ENCODE measurements at regions not wholly inside any gene's neighbourhood (a gene's known extent, or its start where the extent isn't known, plus 50 kb on each side); places are given as distances from the start of the nearest gene placed in this dataset.

GRCh38 chr17:69704935-69705334 is 290.4 kb downstream of the MAP2K6 start:
- TF ChIP-seq CTCF (IDR thresholded peaks at IDR 0.05) (no peak), POLR2A (IDR thresholded peaks at IDR 0.05) (no peak)
- no peaks in the 10 kb centered on the region for H3K9me3 ChIP-seq
- H3K4me3 ChIP-seq: no peak overlapping the region
- DNase-seq: no peak
- no peaks in the 10 kb centered on the region for H3K4me1 ChIP-seq
- H3K36me3 ChIP-seq (ENCODE audit: low read depth, missing control alignments): no peaks in the 10 kb centered on the region
- WGBS, 2 donors: 86 to 88% methylated on average over 1 of the region's 1 CpG
- intact Hi-C loops (cut with DNase I; ENCODE audit: low total_unique reads): no loop called here
- H3K27ac ChIP-seq: no peak overlapping the region
- no peaks in the 10 kb centered on the region for H3K27me3 ChIP-seq

- DNase-seq: no peak
- no peaks in the 10 kb centered on the region for H3K9me3 ChIP-seq
- H3K4me3 ChIP-seq: no peak overlapping the region
- TF ChIP-seq POLR2A (IDR thresholded peaks at IDR 0.05) (no peak), CTCF (IDR thresholded peaks at IDR 0.05) (no peak)
- no peaks in the 10 kb centered on the region for H3K36me3 ChIP-seq (ENCODE audit: low read depth, missing control alignments)
- WGBS, 2 donors: 91 to 98% methylated on average over 2 of the region's 2 CpGs
- no peak overlapping the region for H3K27ac ChIP-seq
- no peaks in the 10 kb centered on the region for H3K27me3 ChIP-seq
- intact Hi-C loops (cut with DNase I; ENCODE audit: low total_unique reads): no loop called here
- H3K4me1 ChIP-seq: no peaks in the 10 kb centered on the region
Measured at GRCh38 chr17:69706127-69706526, 291.6 kb downstream of the MAP2K6 start.

- no peak for DNase-seq
- WGBS, 2 donors: 92 to 95% methylated on average over 6 of the region's 6 CpGs
- H3K27me3 ChIP-seq: no peaks in the 10 kb centered on the region
- no peaks in the 10 kb centered on the region for H3K9me3 ChIP-seq
- TF ChIP-seq POLR2A (IDR thresholded peaks at IDR 0.05): no peak
- TF ChIP-seq CTCF (IDR thresholded peaks at IDR 0.05): no peak
- H3K36me3 ChIP-seq (ENCODE audit: low read depth, missing control alignments): no peaks in the 10 kb centered on the region
- no peak overlapping the region for H3K27ac ChIP-seq
- intact Hi-C loops (cut with DNase I; ENCODE audit: low total_unique reads): no loop called here
- no peaks in the 10 kb centered on the region for H3K4me1 ChIP-seq
- no peak overlapping the region for H3K4me3 ChIP-seq
Measured at GRCh38 chr17:69709441-69709840, 294.9 kb downstream of the MAP2K6 start.

- peaks cover 5% of the 10 kb centered on the region for H3K4me1 ChIP-seq
- no peak for TF ChIP-seq POLR2A (IDR thresholded peaks at IDR 0.05)
- no peak for TF ChIP-seq CTCF (IDR thresholded peaks at IDR 0.05)
- no peaks in the 10 kb centered on the region for H3K9me3 ChIP-seq
- 82 to 88% methylated on average over 2 of the region's 2 CpGs for WGBS, 2 donors
- H3K27ac ChIP-seq: no peak overlapping the region
- H3K36me3 ChIP-seq (ENCODE audit: low read depth, missing control alignments): no peaks in the 10 kb centered on the region
- no peak for DNase-seq
- no peak overlapping the region for H3K4me3 ChIP-seq
- H3K27me3 ChIP-seq: no peaks in the 10 kb centered on the region
- intact Hi-C loops (cut with DNase I; ENCODE audit: low total_unique reads): no loop called here
Measured at GRCh38 chr17:69710926-69711325, 296.4 kb downstream of the MAP2K6 start.

- Histone ChIP-seq H3K4me3 (no peak overlapping the region), H3K36me3 (ENCODE audit: low read depth, missing control alignments) (no peaks in the 10 kb centered on the region), H3K27ac (no peak overlapping the region), H3K27me3 (no peaks in the 10 kb centered on the region), H3K4me1 (peaks cover 10% of the 10 kb centered on the region), H3K9me3 (no peaks in the 10 kb centered on the region)
- 50 to 62% methylated on average over 4 of the region's 4 CpGs for WGBS, 2 donors
- TF ChIP-seq CTCF (IDR thresholded peaks at IDR 0.05) (no peak), POLR2A (IDR thresholded peaks at IDR 0.05) (no peak)
- intact Hi-C loops (cut with DNase I; ENCODE audit: low total_unique reads): no loop called here
- DNase-seq: no peak
Measured at GRCh38 chr17:69711541-69711940, 297.0 kb downstream of the MAP2K6 start.

Data from testis (tissue), 2 donors.